Head of caudate nucleus (tissue), 42 donors: ENCODE measurements at regions not wholly inside any gene's neighbourhood (a gene's known extent, or its start where the extent isn't known, plus 50 kb on each side); places are given as distances from the start of the nearest gene placed in this dataset.
"Not testable (repeated sequence)": the region's sequence is repeated elsewhere in the genome, so short reads cannot be mapped to it uniquely, and the experiment has no call there.

Experiments used
- DNase-seq, 42 donors: peaks; one replicate each; pipeline versions ENCODE4 v3.0.0 to v3.0.0-alpha.2; 2020 to 2021; ENCODE audit warnings: mixed read lengths in 7 of 42
- intact Hi-C: fragments of 100-400 bp; cut with DNase I; formaldehyde crosslinking; loops from one replicate; pipeline ENCODE4 v1.15.0; 2022

DNA sequence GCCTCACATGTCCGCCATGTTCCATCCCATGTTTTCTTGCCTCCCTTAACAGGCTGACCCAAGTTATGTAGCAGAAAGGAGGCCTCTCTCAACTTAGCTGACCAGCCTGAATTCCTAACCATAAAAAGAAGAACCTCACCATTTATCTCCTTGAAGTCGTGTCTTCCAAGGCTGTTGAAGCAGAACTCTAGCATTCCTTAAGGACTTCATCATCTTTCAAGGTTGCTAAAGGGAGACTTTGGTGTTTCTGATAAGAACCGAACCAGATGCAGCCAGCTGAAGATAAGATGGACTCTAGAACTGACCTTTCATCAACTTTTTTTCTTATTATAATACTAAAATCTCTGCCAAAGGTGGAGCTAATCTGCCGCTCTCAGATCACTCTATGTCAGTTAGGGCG lies 571.7 kb upstream of the SLC35B3 start:
- DNase-seq = no peak
- intact Hi-C loops = no loop called here

DNA sequence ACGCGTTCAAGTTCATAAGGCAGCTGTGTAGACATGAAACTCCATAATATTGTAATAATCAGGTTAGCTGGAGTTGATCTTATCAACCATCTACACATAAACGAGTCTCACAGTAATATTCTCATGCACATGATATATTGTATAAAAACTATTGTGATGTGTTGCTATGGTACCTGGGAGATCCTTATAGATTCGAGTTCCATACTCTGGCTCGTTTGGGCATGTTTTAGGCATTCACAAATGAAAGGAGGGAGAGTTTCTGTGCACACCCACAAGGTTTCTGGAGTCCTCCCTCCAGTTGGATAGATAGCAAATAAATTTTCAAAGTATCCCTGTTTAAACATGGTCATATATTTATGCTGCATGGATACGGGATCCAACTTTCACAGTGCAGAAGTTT lies 567.5 kb upstream of the SLC35B3 start:
- DNase-seq = no peak
- intact Hi-C loops = no loop called here

DNA sequence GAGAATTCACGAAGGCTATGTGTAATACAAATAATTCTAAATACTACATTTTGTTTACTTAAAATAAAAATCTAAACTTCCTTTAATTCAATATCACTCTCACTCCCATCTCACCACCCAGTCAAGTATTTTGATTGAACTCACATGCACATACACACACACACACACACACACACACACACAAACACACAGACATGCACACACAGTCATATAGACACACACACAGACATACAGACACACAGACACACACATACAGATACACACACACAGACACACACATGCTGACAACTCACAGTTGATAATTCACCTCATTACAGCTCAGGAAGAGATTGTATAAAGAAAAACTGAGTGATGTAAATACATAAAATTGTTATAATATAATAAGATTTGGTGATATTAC lies 559.8 kb upstream of the SLC35B3 start:
- no peak for DNase-seq
- intact Hi-C loops = no loop called here

DNA sequence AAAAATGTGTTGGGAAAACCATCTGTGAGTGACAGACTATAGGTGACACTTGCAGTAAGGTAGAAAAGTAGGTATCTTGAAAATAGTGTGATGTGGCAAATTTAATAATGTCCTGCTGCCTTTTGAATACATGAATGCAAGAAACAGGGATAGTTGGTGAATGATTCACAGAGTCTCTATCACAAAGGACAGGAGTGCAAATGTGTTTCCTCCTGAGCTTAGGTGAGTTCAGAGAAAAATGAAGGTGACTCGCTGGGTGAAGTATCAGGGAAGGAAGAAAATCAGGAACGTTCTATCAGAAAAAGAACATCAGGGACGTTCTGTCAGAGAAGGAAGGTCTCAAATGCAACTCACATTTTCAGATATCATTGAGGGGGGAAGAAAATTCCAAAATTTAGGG lies 557.8 kb upstream of the SLC35B3 start:
- no peak for DNase-seq
- intact Hi-C loops = no loop called here

GRCh38 chr6:8991844-8992243 lies 556.5 kb upstream of the SLC35B3 start:
- DNase-seq = no peak
- intact Hi-C loops = no loop called here

DNA sequence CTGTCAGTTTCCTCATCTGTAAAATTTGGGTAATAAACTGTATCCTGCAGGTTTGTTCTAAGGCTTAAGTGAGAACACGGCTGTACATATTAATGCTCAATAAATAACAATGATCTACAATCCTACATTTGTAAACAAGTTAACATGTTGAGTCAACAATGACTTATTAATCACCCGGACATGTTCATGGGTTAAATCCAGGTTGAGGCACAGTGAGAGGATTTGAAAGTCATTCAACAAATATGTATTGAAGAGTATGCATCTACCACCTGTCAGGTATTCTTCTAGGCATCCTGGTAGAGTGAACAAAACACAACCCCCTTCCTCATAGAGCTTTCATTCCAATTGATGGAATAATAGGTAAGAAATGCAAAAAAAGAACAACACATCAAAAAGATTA lies 554.7 kb upstream of the SLC35B3 start:
- intact Hi-C loops = no loop called here
- no peak for DNase-seq

- intact Hi-C loops = no loop called here
- DNase-seq = peak; percentile 35 to 87 (median 70)
Observed at GRCh38 chr6:8983202-8983688, 547.9 kb upstream of the SLC35B3 start.

DNA sequence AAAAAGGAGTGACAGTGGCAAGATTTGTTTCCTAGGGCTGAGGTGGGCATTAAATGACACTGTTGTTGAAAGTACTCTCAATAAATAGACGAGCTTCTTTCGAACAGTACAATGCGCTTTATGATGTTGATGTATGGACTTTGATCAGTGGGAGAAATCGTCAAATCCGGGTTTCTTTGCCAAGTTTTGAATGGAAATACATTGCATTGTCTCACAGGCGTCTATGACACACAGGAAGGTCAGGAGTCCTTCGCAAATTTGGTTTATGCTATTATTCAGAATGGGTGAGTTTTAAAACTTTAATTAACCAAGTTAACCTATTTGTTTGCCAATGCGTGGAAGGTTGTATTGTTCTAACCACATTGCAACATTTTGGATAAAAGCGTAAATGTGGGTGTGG lies 547.3 kb upstream of the SLC35B3 start:
- intact Hi-C loops = no loop called here
- no peak for DNase-seq

DNA sequence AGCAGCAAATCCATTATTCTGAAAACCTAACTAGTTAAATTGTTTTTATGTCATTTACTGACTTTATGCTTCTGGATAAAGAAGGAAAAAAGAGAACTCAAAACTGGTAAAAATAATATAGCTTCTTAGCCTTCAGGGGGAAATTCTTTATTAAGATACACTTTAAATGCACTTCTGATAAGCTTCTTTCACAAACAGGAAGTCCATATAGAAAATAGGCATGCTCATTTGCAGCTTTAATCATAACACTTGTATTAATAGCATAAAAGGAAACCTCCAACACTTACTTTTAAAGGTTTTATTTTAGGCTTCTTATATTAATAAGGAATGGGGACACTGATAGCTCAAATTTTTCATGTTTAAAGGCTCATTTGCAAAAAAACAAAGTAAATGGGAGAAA lies 538.0 kb upstream of the SLC35B3 start:
- intact Hi-C loops = no loop called here
- DNase-seq = no peak

GRCh38 chr6:8969747-8970146 lies 534.4 kb upstream of the SLC35B3 start:
- intact Hi-C loops = no loop called here
- DNase-seq = no peak

- DNase-seq = no peak
- intact Hi-C loops = no loop called here
Observed at GRCh38 chr6:8958894-8959511, 523.7 kb upstream of the SLC35B3 start.

GRCh38 chr6:8953310-8953709 lies 518.0 kb upstream of the SLC35B3 start:
- intact Hi-C loops = no loop called here

DNA sequence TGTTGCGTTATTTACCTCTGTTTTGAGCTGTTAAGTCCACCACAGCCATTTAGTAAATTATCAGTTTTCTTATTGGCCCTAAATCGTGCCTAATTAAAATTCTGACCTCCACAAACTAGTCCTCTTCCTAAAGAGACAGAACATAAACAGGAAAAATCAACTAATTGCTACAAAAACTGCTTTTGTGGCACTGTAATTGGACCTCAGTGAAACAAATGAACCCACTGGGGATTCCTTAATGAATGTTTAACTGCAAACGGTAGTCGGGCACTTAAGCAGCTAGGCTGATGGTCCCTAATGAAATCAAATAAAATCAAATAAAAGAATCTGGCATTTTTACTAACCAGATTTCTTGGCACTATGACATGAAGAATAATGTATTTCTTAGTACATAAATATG lies 513.4 kb upstream of the SLC35B3 start:
- intact Hi-C loops = no loop called here

More at GRCh38 chr6:8953310-8953709, 518.0 kb upstream of the SLC35B3 start:
- no peak for DNase-seq

GRCh38 chr6:8947900-8948299 lies 512.6 kb upstream of the SLC35B3 start:
- DNase-seq = no peak
- intact Hi-C loops = no loop called here

More for the DNA sequence above, 513.4 kb upstream of the SLC35B3 start:
- DNase-seq = no peak

- no peak for DNase-seq
- intact Hi-C loops = no loop called here
Observed at GRCh38 chr6:8944548-8944947, 509.2 kb upstream of the SLC35B3 start.

GRCh38 chr6:8943073-8943472 lies 507.7 kb upstream of the SLC35B3 start:
- intact Hi-C loops = no loop called here
- no peak for DNase-seq

- DNase-seq = no peak
- intact Hi-C loops = no loop called here
Observed at GRCh38 chr6:8941577-8941976, 506.2 kb upstream of the SLC35B3 start.

- no peak for DNase-seq
- intact Hi-C loops = no loop called here
Observed at GRCh38 chr6:8940356-8940755, 505.0 kb upstream of the SLC35B3 start.

DNA sequence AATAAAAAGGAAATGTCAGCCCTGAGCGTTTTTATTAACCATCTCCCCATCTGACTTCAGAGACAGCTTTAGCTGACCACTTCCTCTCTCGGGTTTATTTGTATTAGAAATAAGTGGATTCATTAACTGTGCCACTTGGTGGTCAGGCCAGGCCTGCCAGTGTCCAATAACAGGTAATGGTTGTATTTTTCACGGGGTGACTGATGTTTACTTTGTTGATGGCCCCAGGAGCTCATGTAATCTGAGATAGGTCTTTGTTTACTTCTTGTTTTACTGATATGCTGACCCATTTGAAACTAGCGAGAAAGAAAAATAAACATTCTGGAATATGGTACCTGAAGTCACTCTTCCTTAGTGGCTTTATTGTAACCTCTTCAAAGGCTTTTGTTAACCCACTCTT lies 504.3 kb upstream of the SLC35B3 start:
- intact Hi-C loops = no loop called here
- no peak for DNase-seq

DNA sequence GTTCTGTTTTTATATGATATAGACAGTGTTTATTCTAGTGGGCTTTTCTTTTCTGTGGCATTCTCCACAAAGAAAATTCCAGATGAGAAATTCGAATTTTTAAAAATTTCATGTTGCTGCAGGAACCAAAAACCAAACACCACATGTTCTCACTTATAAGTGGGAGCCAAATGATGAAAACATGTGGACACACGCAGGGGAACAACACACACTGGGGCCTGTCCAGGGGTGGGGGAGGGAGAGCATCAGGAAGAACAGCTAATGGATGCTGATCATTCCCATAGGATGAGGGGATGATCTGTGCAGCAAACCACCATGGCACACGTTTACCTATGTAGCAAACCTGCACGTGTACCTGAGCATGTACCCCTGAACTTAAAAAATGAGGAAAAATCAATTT lies 499.0 kb upstream of the SLC35B3 start:
- intact Hi-C loops = no loop called here
- DNase-seq = no peak

DNA sequence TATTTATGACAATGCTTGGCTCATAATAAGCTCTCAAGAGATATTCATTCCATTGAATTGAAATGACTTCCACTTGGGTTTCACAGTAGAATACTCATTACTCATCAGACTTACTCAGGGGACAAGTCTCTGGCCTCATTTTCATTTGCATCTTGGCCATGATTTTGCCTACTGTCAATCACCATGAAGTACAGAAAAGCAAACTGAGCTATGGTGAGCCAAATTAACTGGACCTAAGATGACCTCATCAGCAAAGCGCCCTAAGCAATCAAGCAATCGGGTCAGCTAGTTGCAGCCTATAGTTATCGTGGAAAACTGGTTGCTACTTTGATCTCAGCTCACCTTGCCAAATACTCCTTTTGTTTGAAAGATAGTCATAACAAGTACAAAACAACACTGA lies 494.7 kb upstream of the SLC35B3 start:
- DNase-seq = no peak
- intact Hi-C loops = no loop called here

DNA sequence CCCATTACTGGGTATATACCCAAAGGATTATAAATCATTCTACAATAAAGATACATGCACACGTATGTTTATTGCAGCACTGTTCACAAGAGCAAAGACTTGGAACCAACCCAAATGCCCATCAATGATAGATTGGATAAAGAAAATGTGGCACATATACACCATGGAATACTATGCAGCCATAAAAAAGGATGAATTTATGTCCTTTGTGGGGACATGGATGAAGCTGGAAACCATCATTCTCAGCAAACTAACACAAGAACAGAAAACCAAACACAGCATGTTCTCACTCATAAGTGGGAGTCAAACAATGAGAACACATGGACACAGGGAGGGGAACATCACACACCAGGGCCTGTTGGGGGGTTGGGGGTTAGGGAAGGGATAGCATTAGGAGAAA lies 484.9 kb upstream of the SLC35B3 start:
- DNase-seq, intact Hi-C loops: not testable (repeated sequence)
